Heart right ventricle (tissue), 16 donors: ENCODE measurements at regions not wholly inside any gene's neighbourhood (a gene's known extent, or its start where the extent isn't known, plus 50 kb on each side); places are given as distances from the start of the nearest gene placed in this dataset.

ENCODE experiments used
- ATAC-seq, 8 donors: fragments of 200-7000 bp; cut with Tn5 transposase; one replicate each; pipeline ENCODE4 v1.9.1; 2020; ENCODE audit warnings: mild to moderate bottlenecking in 8 of 8, moderate library complexity in 8 of 8, moderate number of reproducible peaks in 1 of 8
- DNase-seq, 2 donors: peaks; one replicate each; pipeline ENCODE4 v3.0.0-alpha.2; 2020
- H3K27ac ChIP-seq, 10 donors: fragments of 200-600 bp; sonication (generic) in 2 of 10; one replicate each; pipeline versions ENCODE4 v1.5.0 to v1.8.0; 2020 to 2022; ENCODE audit warnings: mild to moderate bottlenecking in 3 of 10
- H3K27me3 ChIP-seq, 7 donors: fragments of 200-600 bp; one replicate each; pipeline ENCODE4 v1.8.0; 2021 to 2022; ENCODE audit warnings: mild to moderate bottlenecking in 2 of 7
- H3K36me3 ChIP-seq, 9 donors: fragments of 200-600 bp; sonication (generic) in 1 of 9; one replicate each; pipeline versions ENCODE4 v1.5.0 to v1.8.0; 2020 to 2022; ENCODE audit warnings: mild to moderate bottlenecking in 2 of 9
- H3K4me1 ChIP-seq, 9 donors: fragments of 200-600 bp; sonication (generic) in 1 of 9; one replicate each; pipeline versions ENCODE4 v1.5.0 to v1.8.0; 2020 to 2022; ENCODE audit warnings: mild to moderate bottlenecking in 4 of 9
- H3K4me3 ChIP-seq, 10 donors: fragments of 200-600 bp; sonication (generic) in 2 of 10; one replicate each; pipeline versions ENCODE4 v1.5.0 to v1.8.0; 2020 to 2022; ENCODE audit warnings: mild to moderate bottlenecking in 7 of 10, moderate library complexity in 2 of 10
- H3K9me3 ChIP-seq, 11 donors: fragments of 200-600 bp in 10 of 11; sonication (generic) in 2 of 11; one replicate each; pipeline versions ENCODE4 v1.5.0 to v1.8.0; 2013 to 2022; ENCODE audit warnings: mild to moderate bottlenecking in 2 of 11, control low read depth in 1 of 11, moderate library complexity in 1 of 11
- WGBS, 2 donors: extraction: QIAGEN DNeasy Blood & Tissue Kit; methylation state at CpG; one replicate each; pipeline ENCODE4 v1.1.7; 2013; ENCODE audit warnings: inconsistent platforms in 1 of 2; 5-methylcytosine and 5-hydroxymethylcytosine counted together
- intact Hi-C, 10 donors: fragments of 100-400 bp; cut with DNase I; formaldehyde crosslinking; loops; one replicate each; pipeline versions ENCODE4 v1.11.1 to v1.14.2; 2022
- TF ChIP-seq, protein P1 (sequence below), 9 donors: fragments of 200-600 bp; sonication (generic) in 2 of 9; IDR thresholded peaks; one replicate each; pipeline versions ENCODE4 v1.5.0 to v1.8.0; 2021 to 2022; ENCODE audit warnings: antibody characterized with exemption in 9 of 9, mild to moderate bottlenecking in 5 of 9, moderate library complexity in 1 of 9
- donor health status: Arrhythmogenic right ventricular cardiomyopathy.
- donor health status: ischemic (EF 13 %, LVEDD 7.1; RV severe dilation, severe dysfunction).
- donor health status: healthy with polysubstance abuse.
- donor health status: DM: no; HTN: yes; CAD: no.
- donor health status: DM: no; HTN: no; CAD: no.
- donor health status: ischemic (EF 25% LVEDD 6.9; RV normal size, moderate dysfunction).
- donor health status: ischemic (EF 25% LVEDD 5.7; RV mildly dilated, moderate dysfunction).
- donor health status: healthy.
- donor health status: DM: yes; HTN: yes; CAD: no.
- donor health status: Ischemic cardiomyopathy.
- donor health status: ischemic (EF 35%, LVEDD 5.7; RV mildly dilated, moderate dysfunction).
- donor health status: nonischemic (EF 11% LVEDD 7.7; RV severe dilation, severe dysfunction).
- donor health status: DM: yes; HTN: yes; CAD: no.
- donor health status: PGD.
- donor health status: ischemic (EF 29% LVEDD 5.4; RV normal size, mild dysfunction).
- donor health status: nonischemic (EF 23%, LVEDD 6.1; RV moderate dilation, normal function).

DNA sequence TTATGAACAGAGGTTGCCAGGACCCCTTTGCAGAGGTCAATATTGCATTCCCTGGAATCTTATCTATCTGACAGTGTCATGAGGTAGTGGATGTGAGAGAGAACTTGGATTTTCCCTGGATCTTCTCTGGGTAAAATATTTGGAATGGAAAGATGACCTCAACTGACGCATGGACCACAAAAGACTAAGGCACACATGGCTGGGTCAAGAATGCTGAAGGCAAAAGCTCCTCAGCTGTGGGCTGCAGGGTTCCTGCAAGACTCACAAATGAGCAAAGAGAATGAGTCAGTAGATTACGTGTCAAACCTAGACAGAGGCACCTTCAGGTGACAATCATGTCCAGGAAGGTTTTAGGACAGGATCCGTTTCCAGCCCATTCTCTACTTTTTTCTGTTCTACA lies 484.0 kb downstream of the C6orf118 start:
- Histone ChIP-seq H3K4me3 (no peak overlapping the region), H3K4me1 (no peaks in the 10 kb centered on the region), H3K36me3 (no peaks in the 10 kb centered on the region), H3K9me3 (peaks cover 0 to 8% (median 0%) of the 10 kb centered on the region in 11 donors), H3K27me3 (no peaks in the 10 kb centered on the region), H3K27ac (no peak overlapping the region)
- 92 to 98% methylated on average over 3 of the region's 3 CpGs for WGBS, 2 donors
- no peak for ATAC-seq
- intact Hi-C loops: no loop called here
- TF ChIP-seq, protein P1, sequence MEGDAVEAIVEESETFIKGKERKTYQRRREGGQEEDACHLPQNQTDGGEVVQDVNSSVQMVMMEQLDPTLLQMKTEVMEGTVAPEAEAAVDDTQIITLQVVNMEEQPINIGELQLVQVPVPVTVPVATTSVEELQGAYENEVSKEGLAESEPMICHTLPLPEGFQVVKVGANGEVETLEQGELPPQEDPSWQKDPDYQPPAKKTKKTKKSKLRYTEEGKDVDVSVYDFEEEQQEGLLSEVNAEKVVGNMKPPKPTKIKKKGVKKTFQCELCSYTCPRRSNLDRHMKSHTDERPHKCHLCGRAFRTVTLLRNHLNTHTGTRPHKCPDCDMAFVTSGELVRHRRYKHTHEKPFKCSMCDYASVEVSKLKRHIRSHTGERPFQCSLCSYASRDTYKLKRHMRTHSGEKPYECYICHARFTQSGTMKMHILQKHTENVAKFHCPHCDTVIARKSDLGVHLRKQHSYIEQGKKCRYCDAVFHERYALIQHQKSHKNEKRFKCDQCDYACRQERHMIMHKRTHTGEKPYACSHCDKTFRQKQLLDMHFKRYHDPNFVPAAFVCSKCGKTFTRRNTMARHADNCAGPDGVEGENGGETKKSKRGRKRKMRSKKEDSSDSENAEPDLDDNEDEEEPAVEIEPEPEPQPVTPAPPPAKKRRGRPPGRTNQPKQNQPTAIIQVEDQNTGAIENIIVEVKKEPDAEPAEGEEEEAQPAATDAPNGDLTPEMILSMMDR (IDR thresholded peaks at IDR 0.05): no peak
- DNase-seq: no peak

DNA sequence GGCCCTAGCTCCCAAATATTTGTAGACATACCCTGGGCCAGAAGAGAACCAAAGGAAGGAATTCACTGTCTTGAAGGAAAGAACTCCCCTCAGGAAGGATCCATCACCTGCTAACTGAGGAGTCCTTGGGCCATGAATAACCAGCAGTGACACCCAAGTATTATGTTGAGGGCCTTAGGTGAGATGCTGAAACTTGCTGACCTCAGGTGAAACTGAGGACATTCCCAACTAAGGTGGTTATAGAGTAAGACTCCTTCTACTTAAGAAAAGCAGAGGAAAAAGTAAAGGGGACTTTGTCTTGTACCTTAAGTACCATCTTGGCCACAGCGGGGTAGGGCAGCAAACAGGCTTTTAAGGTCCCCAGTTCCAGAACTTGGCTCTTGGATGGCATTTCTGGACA lies 491.7 kb downstream of the C6orf118 start:
- Histone ChIP-seq H3K27me3 (no peaks in the 10 kb centered on the region), H3K36me3 (no peaks in the 10 kb centered on the region), H3K4me3 (no peak overlapping the region), H3K27ac (no peak overlapping the region), H3K4me1 (no peaks in the 10 kb centered on the region), H3K9me3 (peaks cover 0 to 23% (median 5%) of the 10 kb centered on the region in 11 donors)
- no peak for ATAC-seq
- 90 to 92% methylated on average over 1 of the region's 1 CpG for WGBS, 2 donors
- TF ChIP-seq, protein P1 (IDR thresholded peaks at IDR 0.05): no peak
- DNase-seq: no peak
- intact Hi-C loops: no loop called here

DNA sequence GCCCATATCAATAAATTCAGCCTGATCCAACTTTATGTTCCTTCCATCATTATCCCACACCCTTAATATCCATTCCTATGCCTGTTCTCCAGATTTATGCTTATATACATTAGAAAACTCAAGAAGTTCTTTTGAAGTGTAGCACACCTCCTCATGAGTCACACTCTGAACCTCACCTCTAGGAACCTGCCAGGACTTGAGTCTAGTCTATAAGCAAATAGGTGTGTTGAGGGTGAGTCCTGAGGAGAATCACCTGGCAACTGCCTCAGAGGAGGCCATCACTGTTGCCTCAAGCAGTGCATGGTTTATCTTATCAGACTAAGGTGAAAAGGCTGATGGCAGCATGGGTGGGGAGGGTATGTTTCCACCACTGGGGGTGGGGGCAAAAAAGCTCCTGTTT lies 496.7 kb downstream of the C6orf118 start:
- H3K27ac ChIP-seq: no peak overlapping the region
- H3K4me1 ChIP-seq: no peaks in the 10 kb centered on the region
- no peaks in the 10 kb centered on the region for H3K36me3 ChIP-seq
- TF ChIP-seq, protein P1 (IDR thresholded peaks at IDR 0.05): no peak
- H3K9me3 ChIP-seq: peaks cover 0 to 28% (median 5%) of the 10 kb centered on the region in 11 donors
- no peaks in the 10 kb centered on the region for H3K27me3 ChIP-seq
- intact Hi-C loops: no loop called here
- DNase-seq (no peak), ATAC-seq (no peak)
- H3K4me3 ChIP-seq: no peak overlapping the region

DNA sequence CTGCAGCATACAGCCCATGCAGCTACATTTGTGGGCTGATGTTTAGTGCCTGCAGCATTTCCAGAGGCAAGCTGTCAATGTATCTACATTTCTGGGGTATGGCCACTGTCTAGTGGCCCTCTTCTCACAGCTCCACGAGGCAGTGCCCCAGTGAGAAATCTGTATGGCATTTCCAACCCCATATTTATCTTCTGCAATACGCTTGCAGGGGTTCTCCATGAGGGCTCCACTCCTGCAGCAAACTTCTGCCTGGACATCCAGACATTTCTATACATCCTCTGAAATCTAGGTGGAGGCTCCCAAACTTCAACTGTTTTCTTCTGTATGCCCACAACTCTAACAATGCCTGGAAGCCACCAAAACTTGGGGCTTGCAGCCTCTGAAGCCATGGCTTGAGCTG lies 502.3 kb downstream of the C6orf118 start:
- DNase-seq (no peak), ATAC-seq (no peak)
- Histone ChIP-seq H3K27me3 (no peaks in the 10 kb centered on the region), H3K4me1 (no peaks in the 10 kb centered on the region), H3K27ac (no peak overlapping the region), H3K4me3 (no peak overlapping the region), H3K36me3 (no peaks in the 10 kb centered on the region), H3K9me3 (peaks cover 0 to 30% (median 6%) of the 10 kb centered on the region in 11 donors)
- TF ChIP-seq, protein P1 (IDR thresholded peaks at IDR 0.05): no peak
- intact Hi-C loops: no loop called here
- WGBS, 2 donors: 61 to 70% methylated on average over 2 of the region's 2 CpGs
